ENCODE measurements at regions not wholly inside any gene's neighbourhood (a gene's known extent, or its start where the extent isn't known, plus 50 kb on each side); places are given as distances from the start of the nearest gene placed in this dataset.
"Not testable (repeated sequence)": the region's sequence is repeated elsewhere in the genome, so short reads cannot be mapped to it uniquely, and the experiment has no call there.

DNA sequence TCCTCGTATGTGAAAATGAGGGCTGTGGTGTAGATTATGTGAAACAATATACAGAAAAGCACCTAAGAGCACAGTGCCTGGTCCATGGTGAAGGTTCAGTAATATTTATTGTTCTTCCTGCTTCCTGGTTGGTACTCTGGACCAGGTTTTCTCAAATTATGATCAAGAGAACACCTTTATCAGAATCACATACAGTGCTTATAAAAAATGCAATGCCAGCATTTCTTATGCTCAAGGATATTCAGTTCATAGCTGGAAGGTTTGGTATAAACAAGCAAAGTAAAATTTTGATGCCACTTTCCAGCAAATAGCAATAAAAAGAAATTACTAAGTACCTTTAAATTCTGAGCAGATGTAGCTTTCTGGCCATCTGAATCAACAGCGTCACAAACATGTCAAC is 1412.4 kb downstream of the RPA4 start:
- BruUV-seq (replicated peaks), result no TSS peak
- ATAC-seq (no peak), DNase-seq (ENCODE audit: low read depth, low spot score) (no peak)
- no peaks in the 10 kb centered on the region for H3K9me3 ChIP-seq (ENCODE audit: control insufficient read depth, insufficient read depth, low read depth, low read length)
- in situ Hi-C loops (cut with HindIII; ENCODE audit: low pct_unique_long_range_greater_than_20kb, low sequenced_read_pairs), result no loop called here
- TF ChIP-seq SIN3A (IDR thresholded peaks at IDR 0.05; ENCODE audit: borderline replicate concordance, insufficient read depth, low read depth, low read length) (no peak), POLR2AphosphoS5 (IDR thresholded peaks at IDR 0.05; ENCODE audit: low read depth, low read length) (no peak), TCF7L2 (IDR thresholded peaks at IDR 0.05; ENCODE audit: low read depth, low read length) (no peak)
- TF ChIP-seq, protein P1, sequence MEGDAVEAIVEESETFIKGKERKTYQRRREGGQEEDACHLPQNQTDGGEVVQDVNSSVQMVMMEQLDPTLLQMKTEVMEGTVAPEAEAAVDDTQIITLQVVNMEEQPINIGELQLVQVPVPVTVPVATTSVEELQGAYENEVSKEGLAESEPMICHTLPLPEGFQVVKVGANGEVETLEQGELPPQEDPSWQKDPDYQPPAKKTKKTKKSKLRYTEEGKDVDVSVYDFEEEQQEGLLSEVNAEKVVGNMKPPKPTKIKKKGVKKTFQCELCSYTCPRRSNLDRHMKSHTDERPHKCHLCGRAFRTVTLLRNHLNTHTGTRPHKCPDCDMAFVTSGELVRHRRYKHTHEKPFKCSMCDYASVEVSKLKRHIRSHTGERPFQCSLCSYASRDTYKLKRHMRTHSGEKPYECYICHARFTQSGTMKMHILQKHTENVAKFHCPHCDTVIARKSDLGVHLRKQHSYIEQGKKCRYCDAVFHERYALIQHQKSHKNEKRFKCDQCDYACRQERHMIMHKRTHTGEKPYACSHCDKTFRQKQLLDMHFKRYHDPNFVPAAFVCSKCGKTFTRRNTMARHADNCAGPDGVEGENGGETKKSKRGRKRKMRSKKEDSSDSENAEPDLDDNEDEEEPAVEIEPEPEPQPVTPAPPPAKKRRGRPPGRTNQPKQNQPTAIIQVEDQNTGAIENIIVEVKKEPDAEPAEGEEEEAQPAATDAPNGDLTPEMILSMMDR (IDR thresholded peaks at IDR 0.05), result no peak
- H3K4me1 ChIP-seq (ENCODE audit: control insufficient read depth, insufficient read depth, low read length), result no peaks in the 10 kb centered on the region
- H3K27me3 ChIP-seq (ENCODE audit: control insufficient read depth, insufficient read depth, low read length), result no peaks in the 10 kb centered on the region
- H3K4me3 ChIP-seq (ENCODE audit: low read depth in 2 of 2, low read length in 2 of 2), result no peak overlapping the region
- ChIA-PET POLR2A (no interaction called here), CTCF (no interaction called here)
- H3K27ac ChIP-seq (ENCODE audit: low read length), result no peak overlapping the region
- H3K36me3 ChIP-seq (ENCODE audit: control insufficient read depth, insufficient read depth, low read length), result no peaks in the 10 kb centered on the region
- intact Hi-C loops (cut with micrococcal nuclease; ENCODE audit: unreplicated experiment), result no loop called here

GRCh38 chrX:98299785-98300184 is 1416.1 kb downstream of the RPA4 start:
- no TSS peak for BruUV-seq (replicated peaks)
- TF ChIP-seq SIN3A (IDR thresholded peaks at IDR 0.05; ENCODE audit: borderline replicate concordance, insufficient read depth, low read depth, low read length) (no peak), POLR2AphosphoS5 (IDR thresholded peaks at IDR 0.05; ENCODE audit: low read depth, low read length) (no peak), REST (IDR thresholded peaks at IDR 0.05; ENCODE audit: insufficient read depth in 1 of 2, low read depth in 2 of 2, low read length in 1 of 2) (no peak), TCF7L2 (IDR thresholded peaks at IDR 0.05; ENCODE audit: low read depth, low read length) (no peak)
- TF ChIP-seq, protein P1 (IDR thresholded peaks at IDR 0.05), result no peak
- DNase-seq (ENCODE audit: low read depth, low spot score), result no peak
- no peaks in the 10 kb centered on the region for H3K9me3 ChIP-seq (ENCODE audit: control insufficient read depth, insufficient read depth, low read depth, low read length)
- intact Hi-C loops (cut with micrococcal nuclease; ENCODE audit: unreplicated experiment) (no loop called here), in situ Hi-C loops (cut with HindIII; ENCODE audit: low pct_unique_long_range_greater_than_20kb, low sequenced_read_pairs) (no loop called here)
- no peak overlapping the region for H3K27ac ChIP-seq (ENCODE audit: low read length)
- H3K27me3 ChIP-seq (ENCODE audit: control insufficient read depth, insufficient read depth, low read length), result no peaks in the 10 kb centered on the region
- no peak overlapping the region for H3K4me3 ChIP-seq (ENCODE audit: low read depth in 2 of 2, low read length in 2 of 2)
- no peaks in the 10 kb centered on the region for H3K4me1 ChIP-seq (ENCODE audit: control insufficient read depth, insufficient read depth, low read length)
- ATAC-seq, result no peak
- no peaks in the 10 kb centered on the region for H3K36me3 ChIP-seq (ENCODE audit: control insufficient read depth, insufficient read depth, low read length)
- ChIA-PET POLR2A (no interaction called here), CTCF (no interaction called here)

DNA sequence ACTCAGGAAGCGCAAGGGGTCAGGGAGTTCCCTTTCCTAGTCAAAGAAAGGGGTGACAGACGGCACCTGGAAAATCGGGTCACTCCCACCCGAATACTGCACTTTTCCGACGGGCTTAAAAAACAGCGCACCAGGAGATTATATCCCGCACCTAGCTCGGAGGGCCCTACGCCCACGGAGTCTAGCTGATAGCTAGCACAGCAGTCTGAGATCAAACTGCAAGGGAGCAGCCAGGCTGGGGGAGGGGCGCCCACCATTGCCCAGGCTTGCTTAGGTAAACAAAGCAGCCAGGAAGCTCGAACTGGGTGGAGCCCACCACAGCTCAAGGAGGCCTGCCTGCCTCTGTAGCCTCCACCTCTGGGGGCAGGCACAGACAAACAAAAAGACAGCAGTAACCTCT is 1416.8 kb downstream of the RPA4 start:
- in situ Hi-C loops (cut with HindIII; ENCODE audit: low pct_unique_long_range_greater_than_20kb, low sequenced_read_pairs); CTCF ChIA-PET: not testable (repeated sequence)

More for the DNA sequence above, 1416.8 kb downstream of the RPA4 start:
- DNase-seq (ENCODE audit: low read depth, low spot score); POLR2A ChIA-PET; H3K36me3 ChIP-seq (ENCODE audit: control insufficient read depth, insufficient read depth, low read length); H3K4me1 ChIP-seq (ENCODE audit: control insufficient read depth, insufficient read depth, low read length); H3K9me3 ChIP-seq (ENCODE audit: control insufficient read depth, insufficient read depth, low read depth, low read length); H3K4me3 ChIP-seq (ENCODE audit: low read depth in 2 of 2, low read length in 2 of 2); H3K27me3 ChIP-seq (ENCODE audit: control insufficient read depth, insufficient read depth, low read length); intact Hi-C loops (cut with micrococcal nuclease; ENCODE audit: unreplicated experiment); BruUV-seq (replicated peaks); H3K27ac ChIP-seq (ENCODE audit: low read length); ATAC-seq: not testable (repeated sequence)
